K562 (cell line): ENCODE measurements at regions not wholly inside any gene's neighbourhood (a gene's known extent, or its start where the extent isn't known, plus 50 kb on each side); places are given as distances from the start of the nearest gene placed in this dataset.

Experiments used
- ATAC-seq: fragments of 200-7000 bp; cut with Tn5 transposase; 3 replicates; pipeline ENCODE4 v1.9.1; 2020; ENCODE audit warnings: moderate library complexity
- BruUV-seq: library from RNA; stranded (reverse); fragments of 400-500 nt; replicated peaks from 2 replicates; lab custom pipeline; 2021; lab: Mats Ljungman, UMichigan
- CTCF ChIA-PET: fragments of 300-600 bp; formaldehyde crosslinking; extraction: SDS; loops from one replicate; lab custom pipeline; 2021; ENCODE audit warnings: low intra/inter-chr PET ratio; lab: Yijun Ruan, JAX
- POLR2A ChIA-PET: fragments of 300-600, 350-650 bp; sonication (Branson Sonifier 250); formaldehyde crosslinking; extraction: SDS; loops from one replicate; lab custom pipeline; 2021; ENCODE audit warnings: antibody characterized with exemption, inconsistent platforms; lab: Yijun Ruan, JAX
- DNase-seq, 4 experiments: peaks; one replicate each; pipeline versions ENCODE4 v3.0.0 to v3.0.0-alpha.2; 2011 to 2018; ENCODE audit warnings: low spot score in 3 of 4, mixed read lengths in 3 of 4; ENCODE audit errors: extremely low read depth in 1 of 4
- FAIRE-seq: peaks from 2 replicates; lab custom pipeline; 2011; peaks lifted over from hg19 to GRCh38; lab: Jason Lieb, UNC
- H2AFZ ChIP-seq: 2 replicates; pipeline ENCODE4 v1.6.0; 2011; ENCODE audit warnings: low read depth, low read length, control low read depth, inconsistent platforms
- H3K27ac ChIP-seq: fragments of 200-600 bp; 3 replicates; pipeline ENCODE4 v1.8.0; 2011; ENCODE audit warnings: low read depth, mild to moderate bottlenecking, control low read depth, inconsistent platforms, low read length, moderate library complexity, mixed read lengths; ENCODE audit errors: extremely low read depth
- H3K27me3 ChIP-seq, 2 experiments: fragments of 300-600 bp in 1 of 2; 2 replicates in 1 of 2; 3 replicates in 1 of 2; pipeline versions ENCODE4 v1.6.0 to v1.8.0; 2011; ENCODE audit warnings: inconsistent platforms in 2 of 2, low read length in 2 of 2, mild to moderate bottlenecking in 1 of 2, mixed read lengths in 1 of 2, moderate library complexity in 1 of 2; ENCODE audit not compliant: control insufficient read depth in 2 of 2, insufficient read depth in 2 of 2
- H3K36me3 ChIP-seq: fragments of 300-600 bp; 3 replicates; pipeline ENCODE4 v1.8.0; 2011; ENCODE audit warnings: mild to moderate bottlenecking, low read length, inconsistent platforms; ENCODE audit not compliant: control insufficient read depth, insufficient read depth
- H3K4me1 ChIP-seq, 2 experiments: fragments of 200-600 bp in 1 of 2; replicated peaks in 1 of 2; 2 replicates in 1 of 2; 3 replicates in 1 of 2; pipeline versions ENCODE4 v1.5.1 to v1.8.0; 2011; ENCODE audit warnings: inconsistent platforms in 2 of 2, low read length in 2 of 2, mild to moderate bottlenecking in 1 of 2, mixed read lengths in 1 of 2, moderate library complexity in 1 of 2; ENCODE audit not compliant: control insufficient read depth in 2 of 2, insufficient read depth in 2 of 2
- H3K4me2 ChIP-seq: 2 replicates; pipeline ENCODE4 v1.6.1; 2011; ENCODE audit warnings: low read length, control low read depth, inconsistent platforms, mixed read lengths; ENCODE audit not compliant: insufficient read depth
- H3K4me3 ChIP-seq: fragments of 200-600 bp; sonication (generic), shearing (Covaris generic); 2 replicates; pipeline ENCODE4 v1.5.1; 2016; ENCODE audit warnings: control low read depth, inconsistent platforms
- H3K79me2 ChIP-seq: fragments of 200-600 bp; 3 replicates; pipeline ENCODE4 v1.8.0; 2011; ENCODE audit warnings: low read length, inconsistent platforms; ENCODE audit not compliant: control insufficient read depth, insufficient read depth
- H3K9ac ChIP-seq, 2 experiments: 2 replicates each; pipeline versions ENCODE4 v1.6.0 to v1.6.1; 2011; ENCODE audit warnings: low read depth in 2 of 2, low read length in 2 of 2, control low read depth in 1 of 2, inconsistent platforms in 1 of 2, mild to moderate bottlenecking in 1 of 2, mixed read lengths in 1 of 2; ENCODE audit not compliant: insufficient read depth in 1 of 2
- H3K9me1 ChIP-seq: one replicate; pipeline ENCODE4 v1.6.0; 2011; ENCODE audit warnings: inconsistent platforms, mild to moderate bottlenecking, low read length, moderate library complexity; ENCODE audit not compliant: control insufficient read depth, insufficient read depth
- H3K9me3 ChIP-seq: replicated peaks from 2 replicates; pipeline ENCODE4 v1.5.1; 2011; ENCODE audit warnings: low read depth, low read length, inconsistent platforms; ENCODE audit not compliant: control insufficient read depth, insufficient read depth
- H4K20me1 ChIP-seq: replicated peaks from 2 replicates; pipeline ENCODE4 v1.6.1; 2011; ENCODE audit warnings: low read length, inconsistent platforms, mixed read lengths; ENCODE audit not compliant: control insufficient read depth, insufficient read depth
- ATF3 ChIP-seq, 2 experiments: fragments of 450-650 bp in 1 of 2; sonication (generic) in 1 of 2; formaldehyde crosslinking in 1 of 2; IDR thresholded peaks in 1 of 2; conservative IDR thresholded peaks in 1 of 2; 2 replicates each; pipeline versions ENCODE4 v1.6.1 to v1.8.1; 2016 to 2023; ENCODE audit warnings: mild to moderate bottlenecking in 2 of 2, moderate library complexity in 2 of 2, inconsistent platforms in 1 of 2, missing genetic modification reagents in 1 of 2
- BRD9 ChIP-seq: fragments of 450-650 bp; IDR thresholded peaks from 2 replicates; pipeline ENCODE4 v1.6.1; 2018; ENCODE audit warnings: low read depth; ENCODE audit not compliant: partially characterized antibody
- CXXC5 ChIP-seq: fragments of 250-450 bp; sonication (Bioruptor Pico); IDR thresholded peaks from 2 replicates; pipeline ENCODE4 v1.8.0; 2022; ENCODE audit warnings: inconsistent platforms, mild to moderate bottlenecking, moderate library complexity
- DEAF1 ChIP-seq: fragments of 450-650 bp; formaldehyde crosslinking; IDR thresholded peaks from 2 replicates; pipeline ENCODE4 v1.4.0; 2020; ENCODE audit warnings: mild to moderate bottlenecking, moderate library complexity
- HDAC6 ChIP-seq: IDR thresholded peaks from 2 replicates; pipeline ENCODE4 v1.6.1; 2012; ENCODE audit warnings: low read depth, mild to moderate bottlenecking, control low read depth, inconsistent platforms, low read length, moderate library complexity
- HDAC8 ChIP-seq: fragments of 450-650 bp; IDR thresholded peaks from 2 replicates; pipeline ENCODE4 v1.6.1; 2016; ENCODE audit warnings: mild to moderate bottlenecking, missing genetic modification characterization, moderate library complexity, missing compliant biosample characterization
- NONO ChIP-seq, 2 experiments: fragments of 200-400 bp in 1 of 2; fragments of 450-650 bp in 1 of 2; formaldehyde crosslinking in 1 of 2; IDR thresholded peaks; 2 replicates each; pipeline ENCODE4 v1.6.1; 2017; ENCODE audit warnings: low read depth in 2 of 2, mild to moderate bottlenecking in 2 of 2, moderate library complexity in 2 of 2, low read length in 1 of 2
- PCBP2 ChIP-seq: fragments of 200-400 bp; formaldehyde crosslinking; IDR thresholded peaks from 2 replicates; pipeline ENCODE4 v1.6.1; 2018; ENCODE audit warnings: low read length, low read depth, mild to moderate bottlenecking, moderate library complexity; ENCODE audit not compliant: poor library complexity, severe bottlenecking
- POU5F1 ChIP-seq: fragments of 150-350 bp; IDR thresholded peaks from 2 replicates; pipeline ENCODE4 v1.6.1; 2014; ENCODE audit warnings: borderline replicate concordance, low read length, low read depth, mild to moderate bottlenecking; ENCODE audit not compliant: partially characterized antibody
- RHOXF2B ChIP-seq: fragments of 250-450 bp; sonication (Bioruptor Pico); conservative IDR thresholded peaks from 2 replicates; pipeline ENCODE4 v1.5.1; 2021
- RNF219 ChIP-seq: fragments of 250-450 bp; sonication (Bioruptor Pico); IDR thresholded peaks from 2 replicates; pipeline ENCODE4 v1.5.0; 2022; ENCODE audit warnings: mild to moderate bottlenecking
- SIX5 ChIP-seq, 2 experiments: IDR thresholded peaks; 2 replicates each; pipeline ENCODE4 v1.6.1; 2011; ENCODE audit warnings: low read length in 2 of 2, borderline replicate concordance in 1 of 2, low read depth in 1 of 2, mild to moderate bottlenecking in 1 of 2, moderate library complexity in 1 of 2; ENCODE audit not compliant: insufficient read depth in 1 of 2
- SMARCA4 ChIP-seq: fragments of 450-650 bp; IDR thresholded peaks from 2 replicates; pipeline ENCODE4 v1.6.1; 2016
- STAG1 ChIP-seq: sonication (generic); formaldehyde crosslinking; IDR thresholded peaks from 2 replicates; pipeline ENCODE4 v1.5.0; 2020; ENCODE audit warnings: missing genetic modification reagents, borderline replicate concordance
- YBX1 ChIP-seq: fragments of 450-650 bp; IDR thresholded peaks from 2 replicates; pipeline ENCODE4 v1.7.1; 2016; ENCODE audit warnings: mild to moderate bottlenecking
- ZBTB1 ChIP-seq: sonication (generic); formaldehyde crosslinking; IDR thresholded peaks from 2 replicates; pipeline ENCODE4 v1.8.1; 2023; ENCODE audit warnings: missing genetic modification reagents, low read depth, mild to moderate bottlenecking, borderline replicate concordance
- ZNF277 ChIP-seq: fragments of 250-450 bp; sonication (Bioruptor Pico); IDR thresholded peaks from 2 replicates; pipeline ENCODE4 v1.8.0; 2022; ENCODE audit warnings: inconsistent platforms, mild to moderate bottlenecking, moderate library complexity, borderline replicate concordance
- ZSCAN29 ChIP-seq: fragments of 450-650 bp; IDR thresholded peaks from 2 replicates; pipeline ENCODE4 v1.6.1; 2017
- in situ Hi-C: fragments of 300-500 bp; cut with MboI; formaldehyde crosslinking; loops from 4 replicates; pipeline ENCODE4 v1.15.0; 2018; ENCODE audit warnings: inconsistent platforms, mixed read lengths
- intact Hi-C: fragments of 100-400 bp; cut with micrococcal nuclease; formaldehyde crosslinking; loops from 2 replicates; pipeline ENCODE4 v1.14.2; 2022

- Histone ChIP-seq H3K27me3 (no peaks in the 10 kb centered on the region), H3K36me3 (no peaks in the 10 kb centered on the region), H3K4me2 (no peak overlapping the region), H3K4me3 (no peak overlapping the region), H3K4me1 (peaks cover 4 to 9% of the 10 kb centered on the region in 2 experiments), H3K9ac (no peak overlapping the region), H3K27ac (no peak overlapping the region), H3K9me1 (no peaks in the 10 kb centered on the region), H3K9me3 (no peaks in the 10 kb centered on the region), H2AFZ (no peak overlapping the region), H3K79me2 (no peaks in the 10 kb centered on the region), H4K20me1 (no peaks in the 10 kb centered on the region)
- intact Hi-C loops (no loop called here), in situ Hi-C loops (no loop called here)
- ATAC-seq (no peak), DNase-seq (no peak), FAIRE-seq (no peak)
- BruUV-seq, result no TSS peak
- ChIA-PET POLR2A (no interaction called here), CTCF (no interaction called here)
- TF ChIP-seq BRD9 (no peak), RHOXF2B (CRISPR knock-in tag) (no peak), HDAC6 (no peak), ZBTB1 (CRISPR knock-in tag) (no peak), STAG1 (CRISPR knock-in tag) (no peak), CXXC5 (CRISPR knock-in tag) (no peak), SIX5 (IDR thresholded peaks at IDR 0.05; ENCODE audit: borderline replicate concordance in 1 of 2, insufficient read depth in 1 of 2, low read depth in 1 of 2, low read length in 2 of 2) (no peak), YBX1 (no peak), ATF3 (IDR thresholded peaks at IDR 0.05) (no peak), ATF3 (CRISPR knock-in tag; conservative IDR thresholded peaks at IDR 0.05) (no peak), SMARCA4 (no peak), PCBP2 (no peak), DEAF1 (CRISPR knock-in tag) (no peak), RNF219 (CRISPR knock-in tag) (no peak), HDAC8 (tag) (no peak), ZNF277 (CRISPR knock-in tag) (no peak), ZSCAN29 (no peak), NONO (IDR thresholded peaks at IDR 0.05; ENCODE audit: low read depth in 2 of 2, low read length in 1 of 2) (no peak), POU5F1 (no peak)
These were observed 148.3 kb downstream of the TFAP2B start for GRCh38 chr6:50966986-50967385.
